GM19467 (cell line): ENCODE measurements at regions not wholly inside any gene's neighbourhood (a gene's known extent, or its start where the extent isn't known, plus 50 kb on each side); places are given as distances from the start of the nearest gene placed in this dataset.
"Not testable (repeated sequence)": the region's sequence is repeated elsewhere in the genome, so short reads cannot be mapped to it uniquely, and the experiment has no call there.

Experiments
- ATAC-seq: cut with Tn5 transposase; IDR thresholded peaks from one replicate; pipeline ENCODE4 v1.9.1; 2021; ENCODE audit warnings: mild to moderate bottlenecking, moderate library complexity; ENCODE audit not compliant: unreplicated experiment

GRCh38 chr18:60888071-60888624, 445.1 kb upstream of the CDH20 start:
- ATAC-seq, result no peak

GRCh38 chr18:60889442-60889841, 443.8 kb upstream of the CDH20 start:
- no peak for ATAC-seq

- no peak for ATAC-seq
These were observed 441.3 kb upstream of the CDH20 start for GRCh38 chr18:60891936-60892335.

- ATAC-seq, result no peak
These were observed 440.8 kb upstream of the CDH20 start for GRCh38 chr18:60892441-60892840.

GRCh38 chr18:60892855-60893254, 440.4 kb upstream of the CDH20 start:
- ATAC-seq, result no peak

GRCh38 chr18:60893355-60894097, 439.7 kb upstream of the CDH20 start:
- no peak for ATAC-seq

DNA sequence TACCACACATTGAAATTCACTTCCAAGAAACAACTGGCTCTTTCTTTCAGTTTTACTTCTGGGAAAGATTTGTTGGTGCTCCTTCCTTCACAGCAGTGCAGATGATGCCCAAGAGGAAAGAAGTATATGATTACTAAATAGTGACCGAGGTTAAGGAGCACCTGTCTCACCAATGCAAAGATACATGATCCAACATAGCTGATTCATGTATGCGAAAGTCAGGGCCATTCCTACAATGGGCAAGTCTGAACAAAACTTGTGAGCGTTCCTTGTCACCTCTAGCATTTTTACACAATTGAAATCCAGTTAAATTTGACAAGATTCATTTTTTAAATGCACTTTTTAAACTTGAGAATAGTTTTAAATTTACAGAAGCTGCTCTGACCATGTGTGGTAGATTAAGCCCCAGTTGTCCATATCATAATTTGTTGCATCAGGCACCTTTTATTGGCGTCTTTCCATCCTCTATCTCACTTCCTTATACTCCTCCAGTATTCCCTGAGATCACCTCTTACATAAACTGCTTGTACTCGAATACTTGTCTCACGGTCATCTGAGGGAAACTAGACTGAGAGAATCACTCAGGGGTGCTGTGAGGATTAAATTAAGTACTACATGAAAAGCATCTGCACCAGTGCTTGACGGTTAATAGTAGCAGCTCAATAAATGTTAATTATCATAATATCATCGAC, 438.8 kb upstream of the CDH20 start:
- ATAC-seq, result no peak

DNA sequence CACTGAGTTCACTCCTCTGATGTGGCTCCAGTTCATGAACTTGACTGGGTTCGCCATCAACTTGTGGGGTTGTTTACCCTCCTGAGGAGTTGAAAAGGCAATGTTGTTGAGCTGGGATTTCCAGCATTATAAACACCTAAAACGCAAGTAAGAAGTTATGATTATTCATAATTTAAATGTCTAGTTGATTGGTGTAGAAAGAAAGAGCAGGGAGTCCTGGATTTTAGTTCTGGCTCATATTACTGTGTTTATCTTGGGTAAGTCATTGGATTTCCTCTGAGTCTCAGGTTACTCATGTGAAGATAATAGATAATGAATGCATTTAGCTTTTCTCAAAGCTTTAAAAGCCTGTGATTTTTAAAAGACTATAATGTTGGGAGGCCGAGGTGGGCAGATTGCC, 438.0 kb upstream of the CDH20 start:
- no peak for ATAC-seq

- no peak for ATAC-seq
These were observed 435.1 kb upstream of the CDH20 start for GRCh38 chr18:60898111-60898510.

DNA sequence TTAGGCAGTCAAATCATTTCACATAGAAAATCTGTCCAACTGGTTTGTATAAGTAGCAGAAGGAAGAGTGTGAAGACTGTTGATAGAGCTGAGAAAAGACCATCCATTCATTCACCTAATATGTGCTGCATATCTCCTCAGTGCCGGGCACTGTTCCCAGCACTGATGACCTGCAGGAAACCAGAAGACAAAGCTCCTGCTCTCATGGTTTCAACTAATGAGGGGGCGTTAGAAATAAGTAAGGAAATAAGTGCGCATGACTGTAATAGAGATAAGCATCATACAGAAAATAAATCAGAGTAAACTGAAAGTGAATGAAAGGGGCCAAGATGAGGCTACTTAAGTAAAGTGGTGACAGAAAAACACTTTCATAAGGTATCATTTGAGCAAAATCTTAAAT, 427.5 kb upstream of the CDH20 start:
- no peak for ATAC-seq

- no peak for ATAC-seq
These were observed 422.7 kb upstream of the CDH20 start for GRCh38 chr18:60910534-60910933.

DNA sequence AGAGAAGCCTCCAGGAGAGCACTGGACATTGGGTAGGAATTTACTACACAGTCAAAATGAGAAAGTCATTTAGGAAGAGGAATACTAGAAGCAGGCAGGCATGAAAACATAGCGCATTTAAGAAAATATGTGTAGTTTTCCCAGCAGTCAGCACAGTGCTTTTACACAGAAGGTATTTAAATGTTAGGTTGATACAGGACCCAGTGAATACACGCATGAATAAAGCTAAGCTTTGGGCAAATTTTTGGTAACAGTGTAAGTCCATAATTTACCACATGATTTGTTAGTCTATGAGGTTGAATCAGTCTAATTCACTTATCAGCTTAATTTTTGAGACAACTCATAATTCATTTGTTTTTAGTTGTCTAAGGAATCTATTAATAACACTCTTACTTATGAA, 421.7 kb upstream of the CDH20 start:
- no peak for ATAC-seq

DNA sequence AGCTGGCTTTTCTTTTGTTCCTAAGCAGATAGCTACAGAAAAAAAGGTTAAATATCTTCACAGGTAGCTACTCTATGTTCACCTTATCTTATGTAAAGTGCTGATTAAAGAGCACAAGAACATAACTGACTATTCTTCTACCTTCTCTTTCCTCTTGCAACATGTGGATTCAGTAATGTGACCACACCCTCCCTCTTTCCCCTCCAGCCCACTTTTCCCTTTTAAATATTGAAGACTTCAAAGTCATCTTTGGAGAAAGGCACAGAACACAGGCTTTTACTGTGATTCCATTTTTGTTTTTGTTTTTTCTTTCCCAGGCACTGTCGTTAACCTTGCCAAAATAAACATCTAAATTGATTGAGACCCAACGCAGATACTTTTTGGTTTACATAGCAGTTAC, 418.1 kb upstream of the CDH20 start:
- no peak for ATAC-seq

DNA sequence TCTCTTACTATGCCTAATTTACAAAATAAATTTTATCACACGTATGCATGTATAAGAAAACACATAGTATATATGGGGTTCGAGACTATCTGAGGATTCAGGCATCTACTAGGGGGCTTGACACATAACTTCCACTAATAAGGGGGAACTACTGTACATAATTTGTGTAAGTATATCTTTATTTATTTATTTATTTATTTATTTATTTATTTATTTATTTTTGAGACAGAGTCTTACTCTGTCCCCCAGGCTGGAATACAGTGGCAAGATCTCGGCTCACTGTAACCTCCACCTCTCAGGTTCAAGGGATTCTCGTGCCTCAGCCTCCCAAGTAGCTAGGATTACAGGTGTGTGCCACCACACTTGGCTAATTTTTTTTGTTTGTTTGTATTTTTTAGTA, 414.4 kb upstream of the CDH20 start:
- ATAC-seq, result not testable (repeated sequence)

GRCh38 chr18:60925892-60926291, 407.3 kb upstream of the CDH20 start:
- no peak for ATAC-seq

GRCh38 chr18:60929966-60930365, 403.3 kb upstream of the CDH20 start:
- no peak for ATAC-seq

DNA sequence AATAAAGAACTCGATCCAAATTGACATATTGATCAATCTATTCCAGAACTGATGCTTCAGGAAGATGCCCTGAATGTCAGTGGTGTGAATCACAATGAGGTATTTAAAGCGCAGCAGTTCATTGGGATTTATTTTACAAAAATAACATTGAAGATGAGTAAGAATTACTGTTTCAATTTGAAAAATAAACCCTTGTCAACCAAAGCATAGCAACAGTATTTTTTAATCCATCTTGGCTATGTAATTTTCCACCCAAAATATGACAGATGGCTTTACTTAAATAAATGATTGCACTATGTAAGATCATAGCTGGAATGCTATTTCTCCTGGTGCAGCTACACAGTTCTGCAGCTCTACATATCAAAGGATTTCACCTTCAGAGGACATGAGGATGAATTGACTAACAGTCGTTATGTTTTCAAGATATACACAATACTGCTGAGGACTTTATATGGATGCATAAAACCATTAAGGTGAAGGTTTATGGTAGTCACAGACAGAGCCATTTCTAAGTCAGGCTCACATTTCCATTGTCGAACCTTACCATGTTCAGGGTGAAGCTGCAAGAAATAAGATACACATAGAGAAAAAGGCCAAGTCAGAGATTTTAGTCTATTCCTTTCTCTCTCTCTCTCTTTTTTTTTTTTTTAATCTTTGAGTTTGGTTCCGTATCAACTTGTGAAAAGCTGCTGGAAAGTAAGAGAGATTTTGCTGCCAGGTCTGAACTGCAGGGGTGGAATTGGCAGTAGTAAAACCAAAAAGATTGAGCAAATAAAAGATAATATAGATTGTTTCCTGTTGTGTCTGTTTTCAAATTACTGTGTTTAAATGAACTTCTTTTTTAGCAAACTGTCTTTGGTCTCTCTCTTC, 398.0 kb upstream of the CDH20 start:
- ATAC-seq, result no peak

DNA sequence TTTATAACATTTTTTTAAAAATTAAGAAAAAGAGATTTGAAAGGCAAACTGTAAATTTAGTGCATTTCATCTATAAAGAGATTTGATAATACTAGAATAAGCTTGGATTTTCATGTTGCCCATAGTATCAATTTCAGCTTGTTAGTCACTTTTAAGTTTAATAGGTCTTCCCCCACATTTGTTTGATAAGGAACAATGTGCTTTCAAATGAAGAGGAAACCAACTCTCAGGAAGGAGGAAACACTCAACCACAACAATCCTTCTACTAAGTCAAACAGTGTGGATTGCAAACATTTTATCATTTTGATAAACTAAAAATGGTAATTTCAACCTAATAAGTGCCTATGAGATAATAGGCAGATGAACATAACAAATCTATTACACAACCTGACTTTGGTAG, 397.1 kb upstream of the CDH20 start:
- ATAC-seq, result no peak

- ATAC-seq, result no peak
These were observed 389.9 kb upstream of the CDH20 start for GRCh38 chr18:60943297-60943696.

GRCh38 chr18:60950634-60951033, 382.6 kb upstream of the CDH20 start:
- no peak for ATAC-seq

DNA sequence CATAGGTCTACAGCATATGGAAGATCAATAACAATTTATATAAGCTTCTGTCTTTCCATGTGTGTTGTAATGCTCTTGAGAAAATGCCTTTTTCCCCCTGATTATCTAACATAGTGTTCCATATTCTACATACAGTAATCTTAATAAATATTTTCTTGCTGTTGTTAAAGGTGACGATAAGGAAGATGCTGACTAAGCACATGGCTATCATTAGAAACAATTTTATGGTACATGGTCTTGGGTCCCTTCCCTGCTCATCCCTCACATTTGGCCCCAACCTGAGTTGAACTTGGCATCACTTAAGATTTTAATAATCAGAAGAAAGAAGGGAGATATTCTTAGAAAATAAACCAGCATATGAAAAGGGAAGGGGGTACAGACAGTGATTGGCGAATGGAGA, 382.1 kb upstream of the CDH20 start:
- no peak for ATAC-seq
